ENCODE measurements at regions not wholly inside any gene's neighbourhood (a gene's known extent, or its start where the extent isn't known, plus 50 kb on each side); places are given as distances from the start of the nearest gene placed in this dataset.

GRCh38 chr5:18095061-18095460, 460.8 kb downstream of the TAF11L14 start:
- in situ Hi-C loops (cut with MboI; ENCODE audit: low sequenced_read_pairs), result no loop called here

GRCh38 chr5:18097817-18098216, 463.6 kb downstream of the TAF11L14 start:
- in situ Hi-C loops (cut with MboI; ENCODE audit: low sequenced_read_pairs), result no loop called here

- in situ Hi-C loops (cut with MboI; ENCODE audit: low sequenced_read_pairs), result no loop called here
These were observed 464.4 kb downstream of the TAF11L14 start for GRCh38 chr5:18098691-18099090.

- in situ Hi-C loops (cut with MboI; ENCODE audit: low sequenced_read_pairs), result no loop called here
These were observed 465.0 kb downstream of the TAF11L14 start for GRCh38 chr5:18099261-18099660.

- in situ Hi-C loops (cut with MboI; ENCODE audit: low sequenced_read_pairs), result loop anchor here (25.0 kb wide), 1 partner anchor 889 kb away; the partner anchor contains the start of gene BASP1
These were observed 467.3 kb downstream of the TAF11L14 start for GRCh38 chr5:18101532-18101931.

GRCh38 chr5:18102733-18103132, 468.5 kb downstream of the TAF11L14 start:
- in situ Hi-C loops (cut with MboI; ENCODE audit: low sequenced_read_pairs), result loop anchor here (25.0 kb wide), 1 partner anchor 890 kb away; the partner anchor contains the start of gene BASP1

- in situ Hi-C loops (cut with MboI; ENCODE audit: low sequenced_read_pairs), result loop anchor here (25.0 kb wide), 1 partner anchor 893 kb away; the partner anchor contains the start of gene BASP1
These were observed 471.2 kb downstream of the TAF11L14 start for GRCh38 chr5:18105449-18105848.

GRCh38 chr5:18111906-18112465, 477.7 kb downstream of the TAF11L14 start:
- in situ Hi-C loops (cut with MboI; ENCODE audit: low sequenced_read_pairs), result loop anchor here (25.0 kb wide), 1 partner anchor 900 kb away; the partner anchor contains the start of gene BASP1

- in situ Hi-C loops (cut with MboI; ENCODE audit: low sequenced_read_pairs), result loop anchor here (25.0 kb wide), 1 partner anchor 901 kb away; the partner anchor contains the start of gene BASP1
These were observed 479.5 kb downstream of the TAF11L14 start for GRCh38 chr5:18113721-18114120.

- in situ Hi-C loops (cut with MboI; ENCODE audit: low sequenced_read_pairs), result loop anchor here (25.0 kb wide), 1 partner anchor 902 kb away; the partner anchor contains the start of gene BASP1
These were observed 480.0 kb downstream of the TAF11L14 start for GRCh38 chr5:18114151-18114757.

- in situ Hi-C loops (cut with MboI; ENCODE audit: low sequenced_read_pairs), result loop anchor here (25.0 kb wide), 1 partner anchor 906 kb away; the partner anchor contains the start of gene BASP1
These were observed 483.7 kb downstream of the TAF11L14 start for GRCh38 chr5:18117968-18118367.

- in situ Hi-C loops (cut with MboI; ENCODE audit: low sequenced_read_pairs), result loop anchor here (25.0 kb wide), 1 partner anchor 907 kb away; the partner anchor contains the start of gene BASP1
These were observed 485.0 kb downstream of the TAF11L14 start for GRCh38 chr5:18119156-18119785.

GRCh38 chr5:18141222-18141621, 507.0 kb downstream of the TAF11L14 start:
- in situ Hi-C loops (cut with MboI; ENCODE audit: low sequenced_read_pairs), result no loop called here

GRCh38 chr5:18142831-18143230, 508.6 kb downstream of the TAF11L14 start:
- in situ Hi-C loops (cut with MboI; ENCODE audit: low sequenced_read_pairs), result no loop called here

- in situ Hi-C loops (cut with MboI; ENCODE audit: low sequenced_read_pairs), result no loop called here
These were observed 518.4 kb downstream of the TAF11L14 start for GRCh38 chr5:18152671-18153070.

- in situ Hi-C loops (cut with MboI; ENCODE audit: low sequenced_read_pairs), result no loop called here
These were observed 523.9 kb downstream of the TAF11L14 start for GRCh38 chr5:18158166-18158565.

- in situ Hi-C loops (cut with MboI; ENCODE audit: low sequenced_read_pairs), result no loop called here
These were observed 525.1 kb downstream of the TAF11L14 start for GRCh38 chr5:18159331-18159730.

GRCh38 chr5:18171684-18172083, 537.4 kb downstream of the TAF11L14 start:
- in situ Hi-C loops (cut with MboI; ENCODE audit: low sequenced_read_pairs), result no loop called here

- in situ Hi-C loops (cut with MboI; ENCODE audit: low sequenced_read_pairs), result no loop called here
These were observed 545.3 kb downstream of the TAF11L14 start for GRCh38 chr5:18179579-18179978.

GRCh38 chr5:18181575-18181974, 547.3 kb downstream of the TAF11L14 start:
- in situ Hi-C loops (cut with MboI; ENCODE audit: low sequenced_read_pairs), result no loop called here

- in situ Hi-C loops (cut with MboI; ENCODE audit: low sequenced_read_pairs), result no loop called here
These were observed 561.6 kb downstream of the TAF11L14 start for GRCh38 chr5:18195910-18196309.

- in situ Hi-C loops (cut with MboI; ENCODE audit: low sequenced_read_pairs), result no loop called here
These were observed 563.5 kb downstream of the TAF11L14 start for GRCh38 chr5:18197734-18198133.

Measured in HL-60/S4 (cell line).